NCI-H1694 (cell line): ENCODE measurements at regions not wholly inside any gene's neighbourhood (a gene's known extent, or its start where the extent isn't known, plus 50 kb on each side); places are given as distances from the start of the nearest gene placed in this dataset.

Experiments
- DNase-seq: peaks from one replicate; lab custom pipeline; 2025; lab: John Stamatoyannopoulos, UW

- no peak for DNase-seq
Observed at GRCh38 chr12:3961591-3961990, 88.4 kb upstream of the PARP11 start.

DNA sequence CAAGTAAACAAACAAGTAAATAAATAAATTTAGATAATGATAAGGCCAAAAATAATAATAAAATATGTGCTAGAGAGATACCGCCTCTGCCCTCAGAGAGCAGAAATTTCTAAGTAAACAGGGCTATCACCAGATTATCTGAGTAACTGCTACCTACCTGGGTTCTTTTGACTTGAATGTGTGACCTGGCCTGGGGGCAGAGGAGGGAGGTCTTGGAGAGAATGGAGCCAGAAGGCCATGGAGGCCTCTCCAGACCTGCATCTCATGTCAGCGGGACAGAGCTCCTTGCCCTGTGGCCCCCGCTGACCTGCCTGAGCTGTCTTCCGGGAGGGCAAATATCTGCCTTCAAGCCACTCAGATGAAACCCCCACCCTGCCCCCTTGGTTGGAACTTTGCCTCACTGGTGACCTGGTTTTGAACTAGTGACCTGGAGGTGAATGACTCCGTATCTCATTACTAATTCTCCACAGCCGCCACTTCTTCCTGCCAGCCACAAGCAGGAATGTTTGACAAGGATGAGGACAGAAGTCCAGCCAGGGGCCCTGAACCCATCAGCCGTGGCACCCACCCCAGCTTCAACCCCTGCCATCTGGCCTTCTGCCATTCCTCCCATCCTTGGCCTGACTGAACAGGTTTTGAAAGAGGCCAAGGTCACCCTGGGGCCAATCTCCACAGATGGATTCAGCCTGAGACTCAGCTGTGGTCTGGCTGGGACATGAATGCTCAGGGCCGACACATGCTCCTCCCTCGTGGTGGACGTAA lies 86.8 kb upstream of the PARP11 start:
- DNase-seq: no peak

DNA sequence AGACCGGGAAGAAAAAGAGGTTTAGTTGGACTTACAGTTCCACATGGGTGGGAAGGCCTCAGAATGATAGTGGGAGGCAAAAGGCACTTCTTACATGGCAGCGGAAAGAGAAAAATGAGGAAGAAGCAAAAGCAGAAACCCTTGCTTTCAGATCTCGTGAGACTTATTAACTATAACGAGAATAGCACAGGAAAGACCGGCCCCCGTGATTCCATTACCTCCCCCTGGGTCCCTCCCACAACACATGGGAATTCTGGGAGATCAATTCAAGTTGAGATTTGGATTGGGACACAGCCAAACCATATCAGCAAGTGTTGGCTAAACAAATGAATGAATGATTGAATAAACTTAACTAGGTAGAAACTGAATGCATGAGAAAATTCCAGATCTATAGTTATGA lies 85.3 kb upstream of the PARP11 start:
- DNase-seq: no peak

- DNase-seq: no peak
Observed at GRCh38 chr12:3951380-3952135, 78.4 kb upstream of the PARP11 start.

- no peak for DNase-seq
Observed at GRCh38 chr12:3950714-3951320, 77.6 kb upstream of the PARP11 start.

DNA sequence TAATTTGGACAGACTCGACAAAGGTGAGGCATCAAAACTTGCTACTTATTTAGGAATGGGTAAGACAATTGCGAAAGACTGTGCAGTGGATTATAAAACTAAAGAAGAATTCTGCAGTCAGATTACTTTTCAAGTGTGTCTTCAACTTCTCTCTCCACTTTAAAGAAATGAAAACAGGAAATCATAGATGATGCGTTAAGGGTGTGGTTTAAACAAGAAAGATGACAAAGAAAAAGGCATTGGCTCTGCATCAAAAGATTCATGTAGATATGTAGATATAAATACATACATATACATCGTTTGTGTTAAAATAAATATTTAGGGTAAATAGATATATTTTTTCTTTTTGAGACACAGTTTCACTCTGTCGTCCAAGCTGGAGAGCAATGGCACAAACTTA lies 74.6 kb upstream of the PARP11 start:
- no peak for DNase-seq

GRCh38 chr12:3945671-3946070 lies 72.5 kb upstream of the PARP11 start:
- no peak for DNase-seq

- DNase-seq: no peak
Observed at GRCh38 chr12:3944620-3945019, 71.4 kb upstream of the PARP11 start.

DNA sequence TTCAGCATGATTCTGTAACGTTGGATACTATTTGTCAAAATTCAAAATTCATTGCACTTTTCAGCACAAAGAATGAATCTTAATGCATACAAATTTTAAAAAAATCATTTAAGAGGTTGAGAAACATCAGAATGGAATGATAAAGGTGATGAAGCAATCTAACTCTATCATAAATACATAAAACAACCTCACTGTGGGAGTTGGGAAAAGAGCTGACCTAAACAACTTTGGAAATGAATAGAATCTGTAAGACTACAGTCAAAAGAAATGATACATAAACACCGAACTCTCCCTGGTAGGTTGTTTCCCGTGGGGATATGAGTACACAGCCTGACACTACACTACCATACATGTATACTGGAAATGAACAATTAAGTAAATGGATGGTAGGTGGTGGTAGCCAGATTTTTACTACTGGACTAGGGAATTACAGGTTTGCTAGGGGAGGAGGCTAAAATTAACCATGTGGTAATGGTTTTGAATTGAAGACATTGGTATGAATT lies 64.9 kb upstream of the PARP11 start:
- DNase-seq: no peak

- DNase-seq: no peak
Observed at GRCh38 chr12:3935078-3935477, 61.9 kb upstream of the PARP11 start.

DNA sequence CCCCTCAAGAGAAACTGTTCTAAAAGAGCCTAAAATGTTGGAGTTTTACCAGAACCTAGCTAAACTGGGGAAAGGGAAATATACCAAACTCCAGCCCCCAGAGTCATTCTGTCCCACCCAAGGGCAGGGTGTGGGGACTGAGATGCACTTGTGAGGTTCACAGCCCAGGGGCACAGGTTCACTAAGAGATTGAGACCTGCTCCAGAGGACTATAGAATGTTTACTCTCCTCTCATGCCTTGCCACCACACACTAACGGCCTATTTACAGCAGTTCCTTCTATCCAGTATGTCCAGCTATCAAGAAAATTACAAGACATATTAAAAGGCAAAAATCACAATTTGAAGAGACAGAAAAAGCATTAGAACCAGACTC lies 60.6 kb upstream of the PARP11 start:
- no peak for DNase-seq

GRCh38 chr12:3933074-3933818 lies 60.0 kb upstream of the PARP11 start:
- no peak for DNase-seq

DNA sequence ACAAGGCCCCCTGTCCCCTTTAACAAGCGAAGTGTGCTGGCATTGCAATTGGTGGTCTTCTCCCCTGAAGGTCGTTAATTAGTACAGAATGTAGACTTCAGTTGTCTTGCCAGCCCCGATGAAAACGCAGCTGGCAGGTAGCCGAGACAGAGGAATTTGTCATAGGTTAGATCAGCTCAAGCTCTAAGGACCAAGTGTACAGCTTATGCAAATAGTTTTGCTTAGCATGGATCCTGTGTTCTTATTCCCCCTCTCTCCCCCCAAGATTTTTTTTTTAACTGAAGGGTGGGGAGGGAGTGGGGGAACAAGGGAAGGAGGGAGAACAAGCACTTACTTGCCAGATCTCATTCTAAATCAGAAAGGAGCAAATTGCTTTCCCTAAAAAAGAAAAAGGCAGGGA lies 58.6 kb upstream of the PARP11 start:
- no peak for DNase-seq

- no peak for DNase-seq
Observed at GRCh38 chr12:3931206-3931605, 58.0 kb upstream of the PARP11 start.

- no peak for DNase-seq
Observed at GRCh38 chr12:3929875-3930615, 56.8 kb upstream of the PARP11 start.

DNA sequence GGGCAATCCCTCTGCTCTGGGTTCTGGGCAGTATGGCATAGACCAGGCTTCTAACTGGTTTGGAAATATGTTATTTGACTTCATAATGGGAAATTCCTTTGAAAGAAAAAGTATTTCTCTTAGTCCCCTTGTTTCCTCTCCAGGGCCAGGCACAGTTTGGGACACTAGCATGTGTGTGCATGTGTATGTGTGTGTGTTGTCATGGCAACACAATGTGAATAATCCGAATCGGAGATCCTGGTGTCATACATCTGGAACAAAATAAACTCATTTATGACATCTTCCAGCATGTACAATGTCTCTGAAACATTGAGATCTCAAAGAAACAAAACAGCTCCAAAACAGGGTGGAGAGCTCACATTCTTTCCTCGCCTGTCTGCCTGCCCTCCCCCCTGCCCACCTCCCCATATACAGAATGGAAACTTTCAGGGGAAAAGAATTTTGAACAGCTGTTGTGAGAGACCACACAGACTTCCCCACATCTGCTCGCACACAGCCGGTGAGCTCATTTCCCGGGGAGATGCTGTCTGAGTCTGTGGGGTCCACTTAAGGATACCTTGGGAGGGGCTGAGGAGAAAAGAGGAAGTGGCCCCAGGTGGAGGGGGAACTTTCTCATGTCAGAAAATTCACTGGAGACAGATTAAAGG lies 55.5 kb upstream of the PARP11 start:
- DNase-seq: no peak

DNA sequence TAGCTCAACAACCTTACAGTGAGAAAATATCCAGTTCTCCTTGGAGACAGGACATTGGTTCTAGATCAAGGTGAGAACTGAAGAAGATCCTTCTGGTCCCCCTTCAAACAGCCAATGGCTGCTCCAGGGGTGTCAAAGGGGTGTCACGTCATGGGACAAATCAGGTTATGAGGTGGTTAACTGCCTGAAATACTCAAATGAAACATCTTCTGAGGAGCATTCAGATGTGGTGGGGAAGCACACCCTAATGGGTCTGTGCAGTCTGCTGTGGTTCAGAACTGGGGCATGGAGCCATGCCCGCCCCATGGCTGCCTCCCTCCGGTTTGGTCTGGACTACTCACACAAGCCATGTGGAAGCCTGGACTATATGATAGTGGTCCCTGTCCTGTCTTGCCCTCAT lies 52.4 kb upstream of the PARP11 start:
- no peak for DNase-seq

DNA sequence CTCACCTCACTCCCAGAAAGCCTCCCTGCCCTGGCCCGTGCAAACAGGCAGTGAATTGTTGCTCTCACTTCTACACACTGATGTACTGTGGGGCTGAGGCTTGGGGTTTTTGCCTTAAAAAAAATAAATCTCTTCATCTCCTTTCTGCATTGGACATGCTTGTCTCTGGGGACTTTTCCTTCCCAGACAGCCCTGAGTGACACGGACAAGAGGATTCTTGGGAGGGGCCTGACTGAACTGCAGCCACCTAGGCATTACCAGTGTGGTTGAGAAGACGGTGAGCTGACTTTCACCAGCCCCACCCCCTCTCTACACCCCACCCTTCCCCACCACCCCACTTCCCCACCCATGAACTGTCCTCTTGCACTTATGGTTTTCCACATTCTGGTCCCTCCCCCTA lies 51.6 kb upstream of the PARP11 start:
- DNase-seq: no peak

GRCh38 chr12:3923021-3923420 lies 49.8 kb upstream of the PARP11 start:
- no peak for DNase-seq
